OCI-LY7 (cell line): ENCODE measurements at regions not wholly inside any gene's neighbourhood (a gene's known extent, or its start where the extent isn't known, plus 50 kb on each side); places are given as distances from the start of the nearest gene placed in this dataset.

Experiments
- EZH2phosphoT487 ChIP-seq: fragments of 200-600 bp; sonication (generic); IDR thresholded peaks from 2 replicates; pipeline ENCODE4 v1.6.1; 2018; ENCODE audit warnings: low read depth, borderline replicate concordance, mild to moderate bottlenecking, mixed run types, antibody characterized with exemption, low read length, moderate library complexity, mixed read lengths
- TF ChIP-seq, protein P1 (sequence below): fragments of 200-600 bp; sonication (generic); conservative IDR thresholded peaks from 2 replicates; pipeline ENCODE4 v1.5.1; 2014; ENCODE audit warnings: mild to moderate bottlenecking, antibody characterized with exemption, low read length, moderate library complexity, mixed read lengths

DNA sequence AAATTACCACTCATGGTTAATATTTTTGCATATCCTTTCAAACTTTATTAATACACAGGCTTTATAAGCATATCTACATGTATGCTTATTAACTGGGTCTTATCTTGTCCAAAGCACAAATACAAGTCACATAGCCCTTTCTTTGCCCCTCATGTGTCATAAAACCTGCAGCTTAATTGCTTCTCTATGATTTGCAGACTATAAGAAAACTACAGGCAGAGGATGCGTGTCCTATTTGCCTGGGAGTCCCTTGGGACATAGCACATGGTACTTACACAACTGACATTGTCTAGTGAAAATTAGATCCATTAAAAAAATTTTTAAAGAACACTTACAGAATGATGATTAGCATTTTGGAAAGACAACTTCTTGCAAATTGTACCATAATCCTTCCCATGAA, 190.5 kb upstream of the PLEKHA5 start:
- TF ChIP-seq, protein P1, sequence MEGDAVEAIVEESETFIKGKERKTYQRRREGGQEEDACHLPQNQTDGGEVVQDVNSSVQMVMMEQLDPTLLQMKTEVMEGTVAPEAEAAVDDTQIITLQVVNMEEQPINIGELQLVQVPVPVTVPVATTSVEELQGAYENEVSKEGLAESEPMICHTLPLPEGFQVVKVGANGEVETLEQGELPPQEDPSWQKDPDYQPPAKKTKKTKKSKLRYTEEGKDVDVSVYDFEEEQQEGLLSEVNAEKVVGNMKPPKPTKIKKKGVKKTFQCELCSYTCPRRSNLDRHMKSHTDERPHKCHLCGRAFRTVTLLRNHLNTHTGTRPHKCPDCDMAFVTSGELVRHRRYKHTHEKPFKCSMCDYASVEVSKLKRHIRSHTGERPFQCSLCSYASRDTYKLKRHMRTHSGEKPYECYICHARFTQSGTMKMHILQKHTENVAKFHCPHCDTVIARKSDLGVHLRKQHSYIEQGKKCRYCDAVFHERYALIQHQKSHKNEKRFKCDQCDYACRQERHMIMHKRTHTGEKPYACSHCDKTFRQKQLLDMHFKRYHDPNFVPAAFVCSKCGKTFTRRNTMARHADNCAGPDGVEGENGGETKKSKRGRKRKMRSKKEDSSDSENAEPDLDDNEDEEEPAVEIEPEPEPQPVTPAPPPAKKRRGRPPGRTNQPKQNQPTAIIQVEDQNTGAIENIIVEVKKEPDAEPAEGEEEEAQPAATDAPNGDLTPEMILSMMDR = no peak
- TF ChIP-seq EZH2phosphoT487 = no peak
